Esophagus muscularis mucosa (tissue), 4 donors: ENCODE measurements at regions not wholly inside any gene's neighbourhood (a gene's known extent, or its start where the extent isn't known, plus 50 kb on each side); places are given as distances from the start of the nearest gene placed in this dataset.
"Not testable (repeated sequence)": the region's sequence is repeated elsewhere in the genome, so short reads cannot be mapped to it uniquely, and the experiment has no call there.

Experiments used
- DNase-seq: peaks from one replicate; pipeline ENCODE4 v3.0.0-alpha.2; 2017; ENCODE audit errors: extremely low spot score
- H3K27ac ChIP-seq, 4 donors: fragments of 200-600 bp; sonication (generic); replicated peaks in 1 of 4; 1 replicate in 3 of 4; 2 replicates in 1 of 4; pipeline ENCODE4 v1.5.1; 2016 to 2019; ENCODE audit warnings: mild to moderate bottlenecking in 1 of 4
- H3K27me3 ChIP-seq, 4 donors: fragments of 200-600 bp; sonication (generic); one replicate each; pipeline versions ENCODE4 v1.5.1 to v1.6.0; 2016 to 2019
- H3K36me3 ChIP-seq, 4 donors: fragments of 200-600 bp; sonication (generic); one replicate each; pipeline ENCODE4 v1.5.1; 2016 to 2019
- H3K4me1 ChIP-seq, 4 donors: fragments of 200-600 bp; sonication (generic); one replicate each; pipeline ENCODE4 v1.5.1; 2016 to 2019
- H3K4me3 ChIP-seq, 4 donors: fragments of 200-600 bp; sonication (generic); 1 replicate in 2 of 4; 2 replicates in 2 of 4; pipeline ENCODE4 v1.5.1; 2016 to 2019; ENCODE audit warnings: mild to moderate bottlenecking in 4 of 4, moderate library complexity in 1 of 4
- H3K9me3 ChIP-seq, 4 donors: fragments of 200-600 bp; sonication (generic); 1 replicate in 3 of 4; 2 replicates in 1 of 4; pipeline ENCODE4 v1.5.1; 2016 to 2019
- EP300 ChIP-seq: sonication (generic); formaldehyde crosslinking; IDR thresholded peaks from one replicate; pipeline ENCODE4 v1.6.1; 2017; ENCODE audit warnings: antibody characterized with exemption
- POLR2A ChIP-seq: fragments of 450-650 bp; IDR thresholded peaks from one replicate; pipeline ENCODE4 v1.6.1; 2017; ENCODE audit warnings: antibody characterized with exemption, moderate library complexity, mild to moderate bottlenecking, low read depth
- POLR2AphosphoS5 ChIP-seq, 2 donors: sonication (generic); formaldehyde crosslinking; IDR thresholded peaks; one replicate each; pipeline ENCODE4 v1.6.1; 2017; ENCODE audit warnings: antibody characterized with exemption in 2 of 2
- WGBS: methylation state at CpG from one replicate; pipeline ENCODE4 v1.1.5; 2018; 5-methylcytosine and 5-hydroxymethylcytosine counted together
- intact Hi-C: fragments of 100-400 bp; cut with DNase I; formaldehyde crosslinking; loops from one replicate; pipeline ENCODE4 v1.15.1; 2023
- TF ChIP-seq, protein P1 (sequence below), 3 experiments: fragments of 200-600 bp in 2 of 3; fragments of 450-650 bp in 1 of 3; sonication (generic) in 2 of 3; IDR thresholded peaks; one replicate each; pipeline ENCODE4 v1.5.1; 2017 to 2019; ENCODE audit warnings: antibody characterized with exemption in 3 of 3, mild to moderate bottlenecking in 2 of 3, moderate library complexity in 1 of 3

DNA sequence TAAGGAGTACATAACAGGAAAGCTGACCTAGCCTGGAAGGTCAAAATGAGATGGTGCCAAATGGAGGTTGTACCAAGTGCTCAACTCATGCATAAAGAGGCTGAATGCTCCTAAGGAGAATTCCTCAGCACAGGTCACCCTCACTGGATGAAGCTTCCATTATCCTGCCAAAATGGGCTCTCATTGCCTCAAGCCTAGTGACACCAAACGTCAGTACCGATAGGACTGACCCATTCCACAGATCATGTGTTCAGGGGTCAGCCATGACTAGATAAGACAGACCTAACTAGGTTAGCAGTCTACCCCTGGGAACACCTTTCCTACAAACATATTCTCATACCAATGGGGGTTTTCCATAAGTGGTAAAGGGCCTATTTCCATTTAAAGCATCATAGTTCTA is 160.7 kb downstream of the MEX3B start:
- intact Hi-C loops = loop anchor here (10.0 kb wide), 1 partner anchor 160 kb away; the partner anchor contains the start of gene MEX3B
- H3K4me3 ChIP-seq = no peak overlapping the region
- DNase-seq = peak; percentile 64
- TF ChIP-seq POLR2A = no peak
- no peak for TF ChIP-seq EP300
- no peak for TF ChIP-seq POLR2AphosphoS5 (IDR thresholded peaks at IDR 0.05)
- TF ChIP-seq, protein P1, sequence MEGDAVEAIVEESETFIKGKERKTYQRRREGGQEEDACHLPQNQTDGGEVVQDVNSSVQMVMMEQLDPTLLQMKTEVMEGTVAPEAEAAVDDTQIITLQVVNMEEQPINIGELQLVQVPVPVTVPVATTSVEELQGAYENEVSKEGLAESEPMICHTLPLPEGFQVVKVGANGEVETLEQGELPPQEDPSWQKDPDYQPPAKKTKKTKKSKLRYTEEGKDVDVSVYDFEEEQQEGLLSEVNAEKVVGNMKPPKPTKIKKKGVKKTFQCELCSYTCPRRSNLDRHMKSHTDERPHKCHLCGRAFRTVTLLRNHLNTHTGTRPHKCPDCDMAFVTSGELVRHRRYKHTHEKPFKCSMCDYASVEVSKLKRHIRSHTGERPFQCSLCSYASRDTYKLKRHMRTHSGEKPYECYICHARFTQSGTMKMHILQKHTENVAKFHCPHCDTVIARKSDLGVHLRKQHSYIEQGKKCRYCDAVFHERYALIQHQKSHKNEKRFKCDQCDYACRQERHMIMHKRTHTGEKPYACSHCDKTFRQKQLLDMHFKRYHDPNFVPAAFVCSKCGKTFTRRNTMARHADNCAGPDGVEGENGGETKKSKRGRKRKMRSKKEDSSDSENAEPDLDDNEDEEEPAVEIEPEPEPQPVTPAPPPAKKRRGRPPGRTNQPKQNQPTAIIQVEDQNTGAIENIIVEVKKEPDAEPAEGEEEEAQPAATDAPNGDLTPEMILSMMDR (IDR thresholded peaks at IDR 0.05) = no peak
- 100% methylated on average over 2 of the region's 2 CpGs for WGBS
- H3K27ac ChIP-seq = no peak overlapping the region
- H3K9me3 ChIP-seq = no peaks in the 10 kb centered on the region
- no peaks in the 10 kb centered on the region for H3K36me3 ChIP-seq
- peaks cover 0 to 31% (median 7%) of the 10 kb centered on the region in 4 donors for H3K4me1 ChIP-seq
- H3K27me3 ChIP-seq = no peaks in the 10 kb centered on the region

DNA sequence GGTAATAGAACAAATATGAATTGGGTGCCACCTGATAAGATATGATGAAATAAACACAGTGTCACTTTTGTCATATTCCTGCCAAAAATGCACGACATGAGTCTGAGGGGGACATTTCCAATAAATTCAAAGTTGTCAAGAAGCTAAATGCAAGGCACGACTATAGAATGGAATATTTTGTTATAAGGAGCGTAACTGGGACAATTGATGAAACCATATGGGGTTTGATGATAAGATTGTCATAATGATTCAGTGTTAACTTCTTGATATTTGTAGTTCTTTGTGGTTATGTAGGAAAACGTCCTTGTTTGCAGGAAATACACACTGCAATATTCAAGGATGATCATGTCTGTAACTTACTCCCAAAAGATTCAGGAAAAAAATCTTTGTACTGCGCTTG is 163.3 kb downstream of the MEX3B start:
- H3K27me3 ChIP-seq = no peaks in the 10 kb centered on the region
- H3K27ac ChIP-seq = no peak overlapping the region
- 78% methylated on average over 5 of the region's 5 CpGs for whole genome bisulfite sequencing
- H3K9me3 ChIP-seq = no peaks in the 10 kb centered on the region
- H3K36me3 ChIP-seq = no peaks in the 10 kb centered on the region
- peaks cover 0 to 34% (median 18%) of the 10 kb centered on the region in 4 donors for H3K4me1 ChIP-seq
- intact Hi-C loops = loop anchor here (10.0 kb wide), 1 partner anchor 162 kb away; the partner anchor contains the start of gene MEX3B
- TF ChIP-seq, protein P1 (IDR thresholded peaks at IDR 0.05) = no peak
- no peak for TF ChIP-seq EP300
- TF ChIP-seq POLR2A = no peak
- no peak for TF ChIP-seq POLR2AphosphoS5 (IDR thresholded peaks at IDR 0.05)
- no peak for DNase-seq
- no peak overlapping the region for H3K4me3 ChIP-seq

DNA sequence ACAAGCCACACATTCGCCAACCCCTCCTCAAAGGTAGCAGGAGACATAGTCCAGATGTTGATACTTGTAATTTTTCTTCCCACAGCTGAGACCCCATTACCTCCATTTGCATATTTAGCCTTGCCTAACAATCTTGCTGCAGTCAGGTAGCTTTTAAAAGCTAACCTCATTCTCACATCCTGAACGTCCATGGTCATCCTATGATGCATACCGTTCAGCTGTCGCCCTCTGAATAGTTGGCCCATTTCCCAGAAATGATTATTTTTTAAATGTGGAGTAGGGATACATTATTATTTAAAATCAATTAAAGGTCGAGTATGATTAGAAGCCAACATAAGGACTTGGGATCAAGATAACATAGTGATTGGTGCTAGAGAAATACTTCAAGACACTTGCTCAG is 165.0 kb downstream of the MEX3B start:
- DNase-seq = no peak
- Histone ChIP-seq H3K4me1 (peaks cover 0 to 36% (median 19%) of the 10 kb centered on the region in 4 donors), H3K27ac (no peak overlapping the region), H3K4me3 (no peak overlapping the region), H3K36me3 (no peaks in the 10 kb centered on the region), H3K9me3 (no peaks in the 10 kb centered on the region), H3K27me3 (no peaks in the 10 kb centered on the region)
- TF ChIP-seq POLR2A = no peak
- TF ChIP-seq, protein P1 (IDR thresholded peaks at IDR 0.05) = no peak
- TF ChIP-seq POLR2AphosphoS5 (IDR thresholded peaks at IDR 0.05) = no peak
- intact Hi-C loops = loop anchor here (10.0 kb wide), 1 partner anchor 164 kb away; the partner anchor contains the start of gene MEX3B
- 46% methylated on average over 5 of the region's 5 CpGs for WGBS

DNA sequence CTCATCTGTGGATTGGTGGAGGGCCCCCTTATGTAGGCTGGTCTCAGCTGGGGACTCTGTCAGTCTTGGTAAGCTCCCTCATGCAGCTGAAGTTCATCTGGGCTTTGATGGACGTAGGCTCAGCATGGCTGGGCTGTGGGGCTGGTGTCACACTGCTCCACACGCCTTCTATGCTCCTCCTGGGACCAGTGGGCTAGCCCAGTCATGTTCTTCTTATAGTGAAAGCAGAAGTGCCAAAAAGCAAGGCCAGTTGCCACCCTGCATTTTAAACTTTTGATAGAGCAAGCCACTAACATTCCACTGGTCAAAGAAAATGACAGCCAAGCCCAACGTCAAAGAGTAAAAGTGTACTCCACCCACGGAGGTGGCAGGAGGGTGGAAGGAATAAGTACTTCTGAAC is 165.5 kb downstream of the MEX3B start:
- H3K36me3 ChIP-seq = no peaks in the 10 kb centered on the region
- DNase-seq = no peak
- TF ChIP-seq, protein P1 (IDR thresholded peaks at IDR 0.05) = no peak
- TF ChIP-seq POLR2AphosphoS5 (IDR thresholded peaks at IDR 0.05) = no peak
- no peak for TF ChIP-seq POLR2A
- no peak for TF ChIP-seq EP300
- H3K4me1 ChIP-seq = peaks cover 0 to 36% (median 19%) of the 10 kb centered on the region in 4 donors
- H3K27ac ChIP-seq = no peak overlapping the region
- no peaks in the 10 kb centered on the region for H3K27me3 ChIP-seq
- H3K4me3 ChIP-seq = no peak overlapping the region
- intact Hi-C loops = loop anchor here (10.0 kb wide), 1 partner anchor 164 kb away; the partner anchor contains the start of gene MEX3B
- WGBS = 79% methylated on average over 3 of the region's 4 CpGs
- H3K9me3 ChIP-seq = no peaks in the 10 kb centered on the region

DNA sequence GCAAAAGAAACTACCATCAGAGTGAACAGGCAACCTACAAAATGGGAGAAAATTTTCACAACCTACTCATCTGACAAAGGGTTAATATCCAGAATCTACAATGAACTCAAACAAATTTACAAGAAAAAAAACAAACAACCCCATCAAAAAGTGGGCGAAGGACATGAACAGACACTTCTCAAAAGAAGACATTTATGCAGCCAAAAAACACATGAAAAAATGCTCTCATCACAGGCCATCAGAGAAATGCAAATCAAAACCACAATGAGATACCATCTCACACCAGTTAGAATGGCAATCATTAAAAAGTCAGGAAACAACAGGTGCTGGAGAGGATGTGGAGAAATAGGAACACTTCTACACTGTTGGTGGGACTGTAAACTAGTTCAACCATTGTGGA is 170.1 kb downstream of the MEX3B start:
- DNase-seq, H3K27me3 ChIP-seq, H3K27ac ChIP-seq, H3K9me3 ChIP-seq, intact Hi-C loops, H3K36me3 ChIP-seq, H3K4me3 ChIP-seq: not testable (repeated sequence)
- peaks cover 0 to 25% (median 18%) of the 10 kb centered on the region in 4 donors for H3K4me1 ChIP-seq
- WGBS = 88% methylated on average over 1 of the region's 1 CpG

DNA sequence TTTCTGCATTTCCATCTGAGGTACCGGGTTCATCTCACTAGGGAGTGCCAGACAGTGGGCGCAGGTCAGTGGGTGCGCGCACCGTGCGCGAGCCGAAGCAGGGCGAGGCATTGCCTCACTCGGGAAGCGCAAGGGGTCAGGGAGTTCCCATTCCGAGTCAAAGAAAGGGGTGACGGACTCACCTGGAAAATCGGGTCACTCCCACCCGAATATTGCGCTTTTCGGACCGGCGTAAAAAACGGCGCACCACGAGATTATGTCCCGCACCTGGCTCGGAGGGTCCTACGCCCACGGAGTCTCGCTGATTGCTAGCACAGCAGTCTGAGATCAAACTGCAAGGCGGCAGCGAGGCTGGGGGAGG is 175.1 kb downstream of the MEX3B start:
- H3K9me3 ChIP-seq, H3K27me3 ChIP-seq, H3K4me1 ChIP-seq, H3K36me3 ChIP-seq, H3K27ac ChIP-seq, intact Hi-C loops, H3K4me3 ChIP-seq, DNase-seq: not testable (repeated sequence)
- 92% methylated on average over 17 of the region's 29 CpGs for WGBS

DNA sequence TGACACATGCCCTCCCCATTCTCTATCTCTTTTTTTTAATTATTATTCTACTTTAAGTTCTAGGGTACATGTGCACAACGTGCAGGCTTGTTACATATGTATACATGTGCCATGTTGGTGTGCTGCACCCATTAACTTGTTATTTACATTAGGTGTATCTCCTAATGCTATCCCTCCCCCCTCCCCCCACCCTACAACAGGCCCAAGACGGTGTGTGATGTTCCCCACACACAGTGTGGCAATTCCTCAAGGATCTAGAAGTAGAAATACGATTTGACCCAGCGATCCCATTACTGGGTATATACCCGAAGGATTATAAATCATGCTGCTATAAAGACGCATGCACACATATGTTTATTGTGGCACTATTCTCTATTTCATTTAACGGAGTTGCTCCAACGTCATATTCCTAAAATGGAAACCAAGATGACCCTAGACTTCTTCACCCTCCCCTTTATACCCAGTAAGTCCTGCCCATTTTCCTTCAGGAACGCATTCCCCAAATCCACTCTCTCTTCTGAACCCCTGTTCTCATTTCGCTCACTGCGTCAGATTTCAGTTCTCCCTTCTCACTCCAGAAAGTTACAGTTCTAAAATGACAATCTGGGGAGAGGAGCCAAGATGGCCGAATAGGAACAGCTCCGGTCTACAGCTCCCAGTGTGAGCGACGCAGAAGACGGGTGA is 175.6 kb downstream of the MEX3B start:
- H3K4me1 ChIP-seq, H3K9me3 ChIP-seq, H3K4me3 ChIP-seq, H3K27ac ChIP-seq, H3K36me3 ChIP-seq, intact Hi-C loops, H3K27me3 ChIP-seq: not testable (repeated sequence)
- 94% methylated on average over 16 of the region's 16 CpGs for WGBS
- peak; percentile 24 for DNase-seq
